ENCODE measurements at regions not wholly inside any gene's neighbourhood (a gene's known extent, or its start where the extent isn't known, plus 50 kb on each side); places are given as distances from the start of the nearest gene placed in this dataset.

DNA sequence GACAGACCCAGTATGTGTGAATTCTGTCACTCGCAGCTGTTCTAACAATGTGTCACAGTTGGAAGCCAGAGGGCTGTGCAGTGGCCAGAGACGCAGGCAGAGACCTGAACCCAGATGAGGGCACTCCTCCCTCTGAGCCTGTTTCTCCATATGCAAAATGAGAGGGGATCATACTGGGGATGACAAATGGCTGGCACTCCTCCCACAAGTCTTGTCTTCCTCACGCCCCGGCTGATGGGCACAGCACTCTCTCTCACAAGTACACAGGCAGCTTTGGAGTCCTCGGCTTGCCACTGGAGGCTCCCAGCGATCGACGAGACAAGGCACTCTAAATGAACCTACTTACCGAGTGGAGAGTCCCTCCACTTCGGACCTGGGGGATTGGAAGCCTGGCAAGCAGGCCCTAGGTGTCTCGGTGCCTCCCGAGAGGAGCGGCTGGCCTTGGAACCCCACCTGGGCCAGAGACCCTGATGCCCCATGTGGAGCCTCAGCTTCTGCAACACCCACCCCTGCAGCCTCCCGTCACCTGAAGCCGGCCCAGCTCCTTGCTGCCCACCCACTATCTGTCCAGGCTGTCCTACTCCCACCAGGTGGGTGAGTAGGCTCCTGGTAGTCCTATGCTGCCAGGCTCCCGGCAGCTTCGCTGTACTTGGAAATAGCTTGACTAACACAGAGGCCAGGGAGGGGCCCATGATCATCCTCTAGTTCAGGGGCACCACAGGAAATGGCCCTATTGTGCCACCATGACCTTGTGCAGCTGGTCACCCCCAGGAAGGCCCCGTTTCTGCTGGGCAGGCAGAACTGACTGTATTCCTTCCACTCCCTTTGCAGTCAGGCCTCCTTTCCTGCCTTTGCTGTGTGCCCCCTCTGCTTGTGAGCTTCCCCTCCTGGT lies 65.0 kb upstream of the IQSEC1 start:
- TF ChIP-seq, protein P1, sequence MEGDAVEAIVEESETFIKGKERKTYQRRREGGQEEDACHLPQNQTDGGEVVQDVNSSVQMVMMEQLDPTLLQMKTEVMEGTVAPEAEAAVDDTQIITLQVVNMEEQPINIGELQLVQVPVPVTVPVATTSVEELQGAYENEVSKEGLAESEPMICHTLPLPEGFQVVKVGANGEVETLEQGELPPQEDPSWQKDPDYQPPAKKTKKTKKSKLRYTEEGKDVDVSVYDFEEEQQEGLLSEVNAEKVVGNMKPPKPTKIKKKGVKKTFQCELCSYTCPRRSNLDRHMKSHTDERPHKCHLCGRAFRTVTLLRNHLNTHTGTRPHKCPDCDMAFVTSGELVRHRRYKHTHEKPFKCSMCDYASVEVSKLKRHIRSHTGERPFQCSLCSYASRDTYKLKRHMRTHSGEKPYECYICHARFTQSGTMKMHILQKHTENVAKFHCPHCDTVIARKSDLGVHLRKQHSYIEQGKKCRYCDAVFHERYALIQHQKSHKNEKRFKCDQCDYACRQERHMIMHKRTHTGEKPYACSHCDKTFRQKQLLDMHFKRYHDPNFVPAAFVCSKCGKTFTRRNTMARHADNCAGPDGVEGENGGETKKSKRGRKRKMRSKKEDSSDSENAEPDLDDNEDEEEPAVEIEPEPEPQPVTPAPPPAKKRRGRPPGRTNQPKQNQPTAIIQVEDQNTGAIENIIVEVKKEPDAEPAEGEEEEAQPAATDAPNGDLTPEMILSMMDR (IDR thresholded peaks at IDR 0.05), result no peak
- no peak for TF ChIP-seq POLR2A (IDR thresholded peaks at IDR 0.05)
